GM12878 (cell line): ENCODE measurements at regions not wholly inside any gene's neighbourhood (a gene's known extent, or its start where the extent isn't known, plus 50 kb on each side); places are given as distances from the start of the nearest gene placed in this dataset.

ENCODE experiments used
- ATAC-seq: fragments of 200-7000 bp; cut with Tn5 transposase; 3 replicates; pipeline ENCODE4 v1.9.1; 2020; ENCODE audit warnings: mild to moderate bottlenecking, moderate library complexity
- BruUV-seq: library from RNA; stranded (reverse); fragments of 400-500 nt; replicated peaks from 2 replicates; lab custom pipeline; 2021; lab: Mats Ljungman, UMichigan
- CTCF ChIA-PET: fragments of 300-600 bp; sonication (Branson Sonifier 250); formaldehyde crosslinking; extraction: SDS; loops from one replicate; lab custom pipeline; 2021; ENCODE audit warnings: inconsistent platforms; lab: Yijun Ruan, JAX
- POLR2A ChIA-PET: fragments of 350-600 bp; formaldehyde crosslinking; extraction: SDS; loops from one replicate; lab custom pipeline; 2021; ENCODE audit warnings: inconsistent platforms; lab: Charles Lee
- RAD21 ChIA-PET: fragments of 300-600 bp; sonication (Branson Sonifier 250); formaldehyde crosslinking; loops from one replicate; lab custom pipeline; 2023; ENCODE audit warnings: antibody characterized with exemption; ENCODE audit not compliant: unreplicated experiment; lab: Charles Lee
- SMC1A ChIA-PET: fragments of 300-600 bp; sonication (Branson Sonifier 250); formaldehyde crosslinking; loops from one replicate; lab custom pipeline; 2023; ENCODE audit not compliant: unreplicated experiment, uncharacterized antibody; lab: Charles Lee
- DNase-seq: peaks from one replicate; pipeline ENCODE4 v3.0.0-alpha.2; 2011; ENCODE audit warnings: low read depth, low spot score
- FAIRE-seq: peaks from 3 replicates; lab custom pipeline; 2011; peaks lifted over from hg19 to GRCh38; lab: Jason Lieb, UNC
- H2AFZ ChIP-seq: 2 replicates; pipeline ENCODE4 v1.6.0; 2011; ENCODE audit warnings: low read depth, low read length, control low read depth; ENCODE audit not compliant: control insufficient read depth
- H3K27ac ChIP-seq: 2 replicates; pipeline ENCODE4 v1.5.1; 2011; ENCODE audit warnings: control low read depth; ENCODE audit not compliant: control insufficient read depth, insufficient read depth
- H3K27me3 ChIP-seq, 2 experiments: replicated peaks in 1 of 2; 2 replicates each; pipeline versions ENCODE4 v1.6.0 to v1.6.1; 2011; ENCODE audit warnings: low read length in 1 of 2; ENCODE audit not compliant: control insufficient read depth in 2 of 2, insufficient read depth in 2 of 2
- H3K36me3 ChIP-seq, 2 experiments: 2 replicates each; pipeline ENCODE4 v1.5.1; 2011; ENCODE audit warnings: low read length in 1 of 2; ENCODE audit not compliant: control insufficient read depth in 2 of 2, insufficient read depth in 2 of 2
- H3K4me1 ChIP-seq: 2 replicates; pipeline ENCODE4 v1.6.1; 2011; ENCODE audit warnings: mild to moderate bottlenecking, low read length, moderate library complexity, mixed read lengths; ENCODE audit not compliant: control insufficient read depth, insufficient read depth
- H3K4me2 ChIP-seq: 2 replicates; pipeline ENCODE4 v1.6.0; 2011; ENCODE audit warnings: control low read depth; ENCODE audit not compliant: control insufficient read depth, insufficient read depth
- H3K4me3 ChIP-seq: fragments of 200-600 bp; sonication (generic); 2 replicates; pipeline ENCODE4 v1.5.1; 2016
- H3K79me2 ChIP-seq: 2 replicates; pipeline ENCODE4 v1.6.0; 2011; ENCODE audit warnings: low read length; ENCODE audit not compliant: control insufficient read depth, insufficient read depth
- H3K9ac ChIP-seq: 2 replicates; pipeline ENCODE4 v1.8.0; 2011; ENCODE audit warnings: low read length, control low read depth, mixed read lengths; ENCODE audit not compliant: control insufficient read depth, insufficient read depth
- H3K9me3 ChIP-seq: replicated peaks from 3 replicates; pipeline ENCODE4 v1.5.1; 2011; ENCODE audit warnings: mild to moderate bottlenecking, low read length; ENCODE audit not compliant: control insufficient read depth, insufficient read depth
- H4K20me1 ChIP-seq: 2 replicates; pipeline ENCODE4 v1.6.0; 2011; ENCODE audit not compliant: control insufficient read depth, insufficient read depth
- BCL11A ChIP-seq: IDR thresholded peaks from 2 replicates; pipeline ENCODE4 v1.6.1; 2011; ENCODE audit warnings: low read depth, low read length
- CREB1 ChIP-seq: IDR thresholded peaks from 2 replicates; pipeline ENCODE4 v1.6.1; 2012; ENCODE audit warnings: low read depth, mild to moderate bottlenecking, inconsistent platforms
- EGR1 ChIP-seq, 2 experiments: IDR thresholded peaks; 1 replicate in 1 of 2; 2 replicates in 1 of 2; pipeline ENCODE4 v1.6.1; 2011 to 2012; ENCODE audit warnings: low read depth in 2 of 2, low read length in 2 of 2, borderline replicate concordance in 1 of 2, mild to moderate bottlenecking in 1 of 2, moderate library complexity in 1 of 2
- HDAC6 ChIP-seq: fragments of 200-600 bp; sonication (generic); IDR thresholded peaks from one replicate; pipeline ENCODE4 v1.8.0; 2017; ENCODE audit warnings: antibody characterized with exemption; ENCODE audit not compliant: unreplicated experiment
- MYB ChIP-seq: fragments of 150-350 bp; IDR thresholded peaks from 2 replicates; pipeline ENCODE4 v1.6.1; 2014; ENCODE audit warnings: mild to moderate bottlenecking, low read depth, low read length, borderline replicate concordance
- NR2F1 ChIP-seq: fragments of 450-650 bp; conservative IDR thresholded peaks from 2 replicates; pipeline ENCODE4 v1.6.1; 2017; ENCODE audit warnings: mild to moderate bottlenecking
- WGBS: methylation state at CpG from one replicate; pipeline ENCODE4 v1.1.6; 2016; ENCODE audit warnings: low lambda C conversion rate; ENCODE audit not compliant: insufficient replicate concordance, insufficient coverage; ENCODE audit errors: missing lambda C conversion rate; 5-methylcytosine and 5-hydroxymethylcytosine counted together
- in situ Hi-C: fragments of 300-500 bp; cut with MboI; formaldehyde crosslinking; loops from 9 replicates; pipeline ENCODE4 v1.14.3; 2018; ENCODE audit warnings: mixed read lengths
- intact Hi-C: fragments of 100-400 bp; cut with micrococcal nuclease; formaldehyde crosslinking; loops from one replicate; pipeline ENCODE4 v1.14.2; 2022; ENCODE audit not compliant: unreplicated experiment
- TF ChIP-seq, protein P1 (sequence below): fragments of 450-650 bp; IDR thresholded peaks from 2 replicates; pipeline ENCODE4 v1.6.1; 2017; ENCODE audit warnings: low read depth, mild to moderate bottlenecking, moderate library complexity
- TF ChIP-seq, protein P2 (sequence below): fragments of 450-650 bp; IDR thresholded peaks from 2 replicates; pipeline ENCODE4 v1.6.1; 2018; ENCODE audit warnings: borderline replicate concordance, mild to moderate bottlenecking; ENCODE audit not compliant: partially characterized antibody

DNA sequence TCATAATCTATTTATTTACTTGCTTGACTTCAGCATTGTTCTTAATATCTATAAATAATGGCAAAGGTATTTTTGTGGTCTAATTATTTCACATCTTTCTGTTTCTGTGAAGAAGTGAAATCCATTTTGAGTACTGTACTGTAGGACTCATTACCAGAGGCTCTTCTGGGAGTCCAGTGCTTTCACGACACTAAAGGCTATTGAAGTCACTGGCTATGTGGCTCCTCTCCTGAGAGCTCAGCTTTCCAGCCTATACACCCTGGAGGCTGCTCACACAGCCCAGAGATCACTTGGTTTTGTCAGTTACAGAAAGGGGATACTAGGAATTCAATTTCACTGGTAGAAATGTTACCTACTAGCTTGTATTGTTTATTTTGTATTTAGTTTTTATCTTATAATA is 547.3 kb downstream of the TAF11L14 start:
- ChIA-PET POLR2A (no interaction called here), CTCF (no interaction called here), SMC1A (no interaction called here), RAD21 (no interaction called here)
- no peaks in the 10 kb centered on the region for H3K4me1 ChIP-seq
- in situ Hi-C loops: no loop called here
- ATAC-seq (no peak), FAIRE-seq (no peak), DNase-seq (no peak)
- intact Hi-C loops: no loop called here
- H3K27ac ChIP-seq: no peak overlapping the region
- WGBS: 0% methylated on average over 1 of the region's 1 CpG
- no peak overlapping the region for H2AFZ ChIP-seq
- no peaks in the 10 kb centered on the region for H3K36me3 ChIP-seq
- no peak overlapping the region for H3K9ac ChIP-seq
- no peak overlapping the region for H3K4me3 ChIP-seq
- no peaks in the 10 kb centered on the region for H3K27me3 ChIP-seq
- H4K20me1 ChIP-seq: no peaks in the 10 kb centered on the region
- no peaks in the 10 kb centered on the region for H3K79me2 ChIP-seq
- BruUV-seq: no TSS peak
- no peak overlapping the region for H3K4me2 ChIP-seq
- H3K9me3 ChIP-seq: no peaks in the 10 kb centered on the region
- TF ChIP-seq MYB: no peak
- TF ChIP-seq, protein P1, sequence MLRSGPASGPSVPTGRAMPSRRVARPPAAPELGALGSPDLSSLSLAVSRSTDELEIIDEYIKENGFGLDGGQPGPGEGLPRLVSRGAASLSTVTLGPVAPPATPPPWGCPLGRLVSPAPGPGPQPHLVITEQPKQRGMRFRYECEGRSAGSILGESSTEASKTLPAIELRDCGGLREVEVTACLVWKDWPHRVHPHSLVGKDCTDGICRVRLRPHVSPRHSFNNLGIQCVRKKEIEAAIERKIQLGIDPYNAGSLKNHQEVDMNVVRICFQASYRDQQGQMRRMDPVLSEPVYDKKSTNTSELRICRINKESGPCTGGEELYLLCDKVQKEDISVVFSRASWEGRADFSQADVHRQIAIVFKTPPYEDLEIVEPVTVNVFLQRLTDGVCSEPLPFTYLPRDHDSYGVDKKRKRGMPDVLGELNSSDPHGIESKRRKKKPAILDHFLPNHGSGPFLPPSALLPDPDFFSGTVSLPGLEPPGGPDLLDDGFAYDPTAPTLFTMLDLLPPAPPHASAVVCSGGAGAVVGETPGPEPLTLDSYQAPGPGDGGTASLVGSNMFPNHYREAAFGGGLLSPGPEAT: no peak
- no peak for TF ChIP-seq EGR1 (IDR thresholded peaks at IDR 0.05; ENCODE audit: borderline replicate concordance in 1 of 2, low read depth in 2 of 2, low read length in 2 of 2)
- no peak for TF ChIP-seq BCL11A
- no peak for TF ChIP-seq CREB1
- TF ChIP-seq, protein P2, sequence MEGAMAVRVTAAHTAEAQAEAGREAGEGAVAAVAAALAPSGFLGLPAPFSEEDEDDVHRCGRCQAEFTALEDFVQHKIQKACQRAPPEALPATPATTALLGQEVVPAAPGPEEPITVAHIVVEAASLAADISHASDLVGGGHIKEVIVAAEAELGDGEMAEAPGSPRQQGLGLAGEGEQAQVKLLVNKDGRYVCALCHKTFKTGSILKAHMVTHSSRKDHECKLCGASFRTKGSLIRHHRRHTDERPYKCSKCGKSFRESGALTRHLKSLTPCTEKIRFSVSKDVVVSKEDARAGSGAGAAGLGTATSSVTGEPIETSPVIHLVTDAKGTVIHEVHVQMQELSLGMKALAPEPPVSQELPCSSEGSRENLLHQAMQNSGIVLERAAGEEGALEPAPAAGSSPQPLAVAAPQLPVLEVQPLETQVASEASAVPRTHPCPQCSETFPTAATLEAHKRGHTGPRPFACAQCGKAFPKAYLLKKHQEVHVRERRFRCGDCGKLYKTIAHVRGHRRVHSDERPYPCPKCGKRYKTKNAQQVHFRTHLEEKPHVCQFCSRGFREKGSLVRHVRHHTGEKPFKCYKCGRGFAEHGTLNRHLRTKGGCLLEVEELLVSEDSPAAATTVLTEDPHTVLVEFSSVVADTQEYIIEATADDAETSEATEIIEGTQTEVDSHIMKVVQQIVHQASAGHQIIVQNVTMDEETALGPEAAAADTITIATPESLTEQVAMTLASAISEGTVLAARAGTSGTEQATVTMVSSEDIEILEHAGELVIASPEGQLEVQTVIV: no peak
- no peak for TF ChIP-seq HDAC6
- no peak for TF ChIP-seq NR2F1
